ES-I3 (cell line): ENCODE measurements at regions not wholly inside any gene's neighbourhood (a gene's known extent, or its start where the extent isn't known, plus 50 kb on each side); places are given as distances from the start of the nearest gene placed in this dataset.

Experiments used
- H3K36me3 ChIP-seq: 2 replicates; pipeline ENCODE4 v1.6.1; 2013; ENCODE audit warnings: mild to moderate bottlenecking, low read length, control low read depth, moderate library complexity; ENCODE audit not compliant: insufficient read depth
- H3K4me1 ChIP-seq: 2 replicates; pipeline ENCODE4 v1.6.1; 2013; ENCODE audit warnings: mild to moderate bottlenecking, control low read depth, low read length; ENCODE audit not compliant: insufficient read depth
- H3K9ac ChIP-seq: 2 replicates; pipeline ENCODE4 v1.6.1; 2013; ENCODE audit warnings: low read depth, mild to moderate bottlenecking, low read length, moderate library complexity
- H3K9me3 ChIP-seq: 2 replicates; pipeline ENCODE4 v1.6.1; 2013; ENCODE audit warnings: mild to moderate bottlenecking, low read length, moderate library complexity; ENCODE audit not compliant: control insufficient read depth, insufficient read depth

DNA sequence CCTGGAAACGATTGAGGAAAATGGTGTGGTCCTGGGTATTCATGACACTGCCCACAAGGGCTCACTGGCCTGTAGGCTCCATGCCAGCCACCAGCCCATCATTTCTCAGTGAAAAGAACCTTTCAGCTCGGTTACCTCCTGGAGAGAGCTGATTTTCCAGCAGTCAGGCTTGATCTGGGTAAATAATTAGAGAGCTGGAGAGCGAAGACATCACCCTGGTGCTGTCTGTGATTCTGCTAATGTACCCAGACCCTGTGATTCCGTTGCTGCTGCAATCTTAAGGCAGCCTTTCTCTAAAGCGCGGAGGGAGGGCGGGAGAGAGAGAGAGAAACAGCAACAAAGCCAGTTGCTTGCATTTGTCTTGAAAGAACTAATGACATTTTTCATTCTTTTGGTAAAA lies 221.9 kb upstream of the TOPAZ1 start:
- H3K9me3 ChIP-seq, result no peaks in the 10 kb centered on the region
- no peaks in the 10 kb centered on the region for H3K36me3 ChIP-seq
- H3K9ac ChIP-seq, result no peak overlapping the region
- H3K4me1 ChIP-seq, result peaks cover 9% of the 10 kb centered on the region

DNA sequence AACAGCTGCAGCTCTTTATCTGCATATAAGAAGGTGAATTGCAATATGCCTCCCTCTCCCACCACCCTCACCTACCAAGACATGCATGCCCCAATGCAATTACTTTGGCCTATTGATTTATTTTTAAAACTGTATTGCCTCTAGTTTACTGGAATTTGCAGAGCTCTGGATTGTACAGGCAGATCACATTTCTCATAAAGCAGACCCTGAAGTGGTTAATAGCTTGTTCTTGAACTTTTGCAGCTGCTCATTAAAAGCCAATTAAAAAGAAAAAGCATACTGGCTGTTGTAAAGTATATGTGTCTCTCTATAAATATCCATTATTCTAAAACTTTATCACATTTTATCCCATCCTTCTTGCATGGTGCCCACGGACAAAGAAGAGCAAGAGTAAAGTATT lies 221.5 kb upstream of the TOPAZ1 start:
- Histone ChIP-seq H3K4me1 (peaks cover 9% of the 10 kb centered on the region), H3K9ac (no peak overlapping the region), H3K36me3 (no peaks in the 10 kb centered on the region), H3K9me3 (no peaks in the 10 kb centered on the region)

DNA sequence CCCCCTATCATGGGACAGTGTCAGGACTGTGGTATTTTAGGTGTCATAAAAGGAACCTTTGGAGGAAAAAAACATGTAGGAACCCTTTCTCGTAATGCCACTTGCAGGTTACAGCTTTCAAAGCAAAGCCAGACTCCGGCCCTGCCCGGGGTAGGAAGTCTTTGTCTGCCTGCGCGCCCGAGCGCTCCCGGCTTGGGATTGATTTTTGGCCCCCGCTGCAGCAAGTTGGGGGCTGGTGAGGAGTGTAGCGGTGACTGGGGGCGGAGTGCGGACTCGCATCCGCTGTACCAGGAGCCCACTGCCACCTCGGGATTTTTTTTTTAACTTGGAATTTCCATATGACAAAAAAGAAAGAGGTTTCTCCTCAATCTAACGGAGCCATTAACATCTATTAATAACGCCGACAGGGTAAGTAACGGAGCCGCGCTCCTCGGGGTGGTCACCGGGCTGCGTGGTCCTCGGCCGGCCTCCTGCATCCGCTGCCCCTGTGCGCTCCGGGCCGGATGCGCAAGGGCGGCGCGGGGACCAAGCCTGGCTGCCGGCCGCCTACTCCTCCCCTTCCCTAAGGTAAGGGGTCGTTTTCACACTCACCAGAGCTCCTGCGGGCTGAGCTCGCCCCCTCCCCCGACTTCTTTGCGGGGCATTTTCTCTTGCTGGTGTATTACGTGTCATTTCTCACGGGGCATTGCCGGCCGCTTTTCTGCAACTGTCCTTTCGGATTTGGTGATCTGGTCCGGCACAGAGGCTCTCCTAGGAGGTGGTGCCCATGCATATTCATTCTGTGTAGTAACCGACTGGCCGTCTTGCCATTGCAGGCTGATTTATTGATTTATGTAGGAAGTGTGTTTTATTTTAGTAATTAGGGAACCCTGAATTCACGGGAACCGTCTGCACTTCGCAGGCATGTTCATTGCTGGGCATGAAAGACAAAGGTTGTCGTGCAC lies 219.8 kb upstream of the TOPAZ1 start:
- Histone ChIP-seq H3K4me1 (peaks cover 9% of the 10 kb centered on the region), H3K9me3 (no peaks in the 10 kb centered on the region), H3K36me3 (no peaks in the 10 kb centered on the region), H3K9ac (peak overlapping the region; percentile 58; the same call in 1 of the 2 replicates)

DNA sequence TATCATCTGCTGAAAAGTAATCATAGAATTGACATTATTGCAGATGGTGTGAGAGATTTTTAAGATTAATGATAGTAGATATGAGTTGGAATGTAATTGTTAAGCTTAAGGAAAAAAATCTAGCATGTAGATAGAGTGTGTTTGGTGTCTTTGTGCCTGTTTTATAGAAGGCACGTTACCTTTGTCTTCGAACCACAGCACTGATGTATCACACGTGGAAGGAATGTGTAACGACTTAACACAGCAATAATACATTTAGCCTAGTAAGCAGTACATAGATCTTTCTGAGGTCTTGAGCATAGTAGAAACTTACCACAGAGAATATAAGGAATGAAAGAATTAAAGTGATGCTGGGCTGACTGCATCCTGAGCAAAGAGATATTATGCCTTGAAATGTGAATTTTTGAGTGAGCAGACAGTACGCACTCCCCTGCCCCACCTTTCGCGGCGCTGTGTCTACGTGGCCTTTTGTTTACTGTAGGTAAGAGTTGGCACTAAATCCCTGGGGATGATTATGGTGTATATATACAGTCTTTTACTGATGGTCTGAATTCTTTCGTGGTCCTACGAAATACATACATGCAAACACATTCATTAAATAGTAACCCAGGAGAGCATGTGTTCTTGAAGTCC lies 217.6 kb upstream of the TOPAZ1 start:
- Histone ChIP-seq H3K4me1 (peaks cover 9% of the 10 kb centered on the region), H3K36me3 (no peaks in the 10 kb centered on the region), H3K9ac (no peak overlapping the region), H3K9me3 (no peaks in the 10 kb centered on the region)

DNA sequence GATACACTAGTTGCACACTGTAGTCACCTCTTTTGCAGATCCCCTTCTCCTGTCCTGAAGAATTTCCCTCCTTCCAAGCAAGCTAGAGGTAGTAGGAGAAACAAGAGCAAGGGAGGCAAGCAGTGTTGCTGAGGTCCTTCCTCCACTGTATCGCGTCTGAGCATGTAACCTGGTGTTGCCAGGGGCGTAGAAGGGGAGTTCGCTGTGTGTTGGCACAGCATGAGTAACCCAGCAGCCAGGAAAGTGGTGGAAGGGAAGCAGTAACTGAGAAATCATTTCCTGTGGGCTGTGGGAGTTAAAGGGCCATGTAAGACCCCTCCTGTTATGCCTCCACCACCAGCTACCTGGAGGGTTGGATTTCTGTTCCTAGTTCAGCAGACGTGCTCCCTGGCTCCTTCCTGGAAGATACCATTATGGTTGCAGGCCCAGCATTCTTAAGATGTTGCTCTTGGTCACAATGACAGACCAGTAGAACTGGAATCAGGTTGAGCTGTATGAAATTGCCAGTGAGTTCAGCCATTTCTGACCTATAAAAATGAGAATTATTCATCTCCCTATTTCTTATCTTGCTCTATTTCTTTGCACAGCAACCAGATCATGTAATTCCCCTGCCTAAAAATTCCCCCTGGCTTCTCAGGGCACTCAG lies 215.3 kb upstream of the TOPAZ1 start:
- Histone ChIP-seq H3K36me3 (no peaks in the 10 kb centered on the region), H3K4me1 (peaks cover 7% of the 10 kb centered on the region), H3K9me3 (no peaks in the 10 kb centered on the region), H3K9ac (no peak overlapping the region)

DNA sequence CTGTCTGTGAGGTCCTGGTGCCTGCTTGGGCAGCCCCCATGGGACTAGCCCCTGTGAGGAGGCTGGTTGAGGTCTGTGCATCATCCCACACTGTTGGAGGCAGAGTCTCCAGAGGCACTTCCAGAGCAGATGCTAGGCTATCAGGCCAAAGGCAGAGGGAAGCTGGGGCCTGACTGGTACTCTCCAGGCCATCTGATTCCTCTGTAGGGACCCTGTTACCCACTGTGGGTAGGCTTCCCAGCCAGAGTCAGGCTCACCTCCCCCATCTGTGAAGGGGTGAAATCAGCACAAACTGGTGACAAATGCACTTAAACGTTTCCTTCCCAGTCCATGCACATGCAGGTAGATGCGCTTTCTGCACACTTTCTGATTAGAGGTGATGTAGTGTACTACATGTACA lies 212.6 kb upstream of the TOPAZ1 start:
- Histone ChIP-seq H3K36me3 (no peaks in the 10 kb centered on the region), H3K9me3 (no peaks in the 10 kb centered on the region), H3K4me1 (peaks cover 5% of the 10 kb centered on the region; the same call in 1 of the 2 replicates)

DNA sequence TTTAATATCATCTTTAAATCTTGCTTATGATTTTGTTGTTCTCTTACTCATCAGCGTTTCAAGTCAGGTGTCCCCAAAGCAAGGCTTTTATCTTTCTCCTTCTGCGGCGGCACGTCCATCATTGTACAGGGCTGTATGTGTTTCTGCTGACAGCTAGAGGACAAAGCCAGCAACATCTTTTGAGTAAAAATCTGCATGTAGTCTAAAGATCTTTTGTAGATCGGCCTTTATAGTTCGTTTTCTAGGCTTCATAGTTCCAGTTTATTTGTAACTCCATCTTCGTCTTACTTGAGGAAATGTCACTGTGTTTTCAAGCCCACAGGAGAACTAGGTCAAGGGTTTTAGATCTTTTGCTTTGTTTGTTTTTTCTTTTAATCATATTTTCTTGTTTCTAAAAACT lies 211.4 kb upstream of the TOPAZ1 start:
- H3K9me3 ChIP-seq, result no peaks in the 10 kb centered on the region
- no peaks in the 10 kb centered on the region for H3K36me3 ChIP-seq
- H3K9ac ChIP-seq, result no peak overlapping the region
- peaks cover 5% of the 10 kb centered on the region; the same call in 1 of the 2 replicates for H3K4me1 ChIP-seq

More for the DNA sequence above, 212.6 kb upstream of the TOPAZ1 start:
- H3K9ac ChIP-seq, result no peak overlapping the region

DNA sequence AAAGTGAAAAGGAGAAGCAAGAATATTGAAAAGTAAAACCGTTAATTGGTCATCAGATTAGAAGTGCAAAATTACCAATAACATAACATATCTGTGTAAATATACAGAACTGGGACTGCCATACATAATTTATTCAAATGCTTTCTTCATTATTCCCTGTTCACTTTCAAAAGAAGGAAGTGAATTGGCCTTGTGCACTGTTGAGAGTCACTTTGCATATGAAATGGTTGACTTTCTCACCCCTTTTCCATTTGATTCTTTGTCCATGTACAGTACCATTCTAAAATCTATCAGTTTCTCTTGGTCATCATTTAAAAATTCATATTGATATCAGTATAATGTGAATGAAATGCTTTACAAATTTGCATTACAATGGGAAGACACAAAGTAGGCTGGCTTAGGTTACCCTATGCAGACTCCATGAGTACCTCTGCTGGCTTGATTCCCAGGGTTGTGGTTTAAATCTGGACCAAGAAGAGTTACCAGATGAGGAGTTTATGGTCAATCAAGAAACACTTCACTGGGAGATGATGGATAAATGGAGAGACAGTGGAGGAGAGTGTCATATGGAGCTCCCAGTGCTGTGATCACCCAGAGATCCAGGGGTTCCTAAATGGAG lies 210.9 kb upstream of the TOPAZ1 start:
- H3K9ac ChIP-seq, result no peak overlapping the region

DNA sequence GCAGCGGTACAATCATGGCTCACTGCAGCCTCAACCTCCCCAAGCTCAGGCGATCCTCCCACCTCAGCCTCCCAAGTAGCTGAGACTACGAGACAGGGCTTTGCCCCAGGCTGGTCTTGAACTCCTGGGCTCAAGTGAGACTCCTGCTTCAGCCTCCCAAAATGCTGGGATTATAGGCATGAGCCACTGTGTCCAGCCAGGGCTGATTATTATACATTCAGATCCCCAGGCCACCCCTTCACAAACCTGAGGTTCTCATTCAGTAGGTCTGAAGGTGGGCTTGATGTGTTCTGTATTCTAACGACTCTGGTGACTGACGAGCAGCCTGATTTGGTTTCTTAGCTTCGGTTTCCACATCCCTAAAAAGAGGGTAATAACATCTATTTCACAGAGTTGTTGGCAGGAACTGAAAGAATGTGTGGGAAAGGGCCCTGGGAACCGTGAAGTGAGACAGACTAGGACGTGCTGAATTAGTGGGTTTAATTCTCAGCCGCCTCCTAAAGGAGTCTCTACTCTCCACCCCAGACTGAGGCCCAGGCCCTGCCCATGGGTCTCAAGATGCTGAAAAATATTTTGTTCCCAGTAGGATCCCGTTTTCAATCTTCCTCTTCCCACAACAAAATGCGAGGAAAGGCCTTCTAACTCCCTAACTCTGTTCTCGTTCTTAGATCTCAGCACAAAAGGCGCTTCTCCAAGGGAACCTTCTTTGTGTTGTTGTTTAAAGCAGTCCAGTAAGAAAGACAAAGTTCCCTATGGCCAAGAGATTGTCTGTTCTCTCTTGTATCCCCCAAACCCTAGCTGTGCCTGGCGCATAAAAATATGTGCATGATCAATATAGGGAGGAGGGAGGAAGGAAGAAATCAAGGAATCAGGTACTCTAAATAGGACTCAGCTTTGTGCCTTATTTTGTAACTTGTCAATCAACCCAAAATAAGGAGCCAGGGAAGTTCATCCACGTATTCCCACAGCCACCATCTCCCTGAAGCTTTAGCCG lies 210.0 kb upstream of the TOPAZ1 start:
- no peaks in the 10 kb centered on the region for H3K9me3 ChIP-seq
- H3K36me3 ChIP-seq, result no peaks in the 10 kb centered on the region
- H3K9ac ChIP-seq, result no peak overlapping the region
- H3K4me1 ChIP-seq, result peaks cover 5% of the 10 kb centered on the region; the same call in 1 of the 2 replicates

More for the DNA sequence above, 210.9 kb upstream of the TOPAZ1 start:
- peaks cover 5% of the 10 kb centered on the region; the same call in 1 of the 2 replicates for H3K4me1 ChIP-seq
- no peaks in the 10 kb centered on the region for H3K9me3 ChIP-seq
- H3K36me3 ChIP-seq, result no peaks in the 10 kb centered on the region

DNA sequence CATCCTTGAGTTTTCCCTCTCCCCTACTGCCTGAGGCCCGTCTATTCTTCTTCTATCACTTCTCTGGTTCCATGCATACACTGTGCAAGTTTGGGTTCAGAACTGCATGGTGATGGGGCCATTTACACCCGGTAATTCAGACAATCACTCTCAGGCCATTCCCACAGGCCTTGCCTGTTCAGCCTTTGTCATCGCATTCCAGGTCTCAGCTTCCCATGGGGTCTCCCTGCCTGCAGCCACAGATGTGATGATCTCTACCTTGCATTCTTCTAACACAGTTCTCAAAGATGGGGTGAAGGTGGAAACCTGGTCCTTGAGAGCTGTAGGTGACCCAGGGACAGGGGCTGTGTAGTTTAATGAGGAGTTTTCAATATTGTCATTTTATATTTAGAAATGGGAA lies 209.2 kb upstream of the TOPAZ1 start:
- H3K9me3 ChIP-seq, result no peaks in the 10 kb centered on the region
- H3K36me3 ChIP-seq, result no peaks in the 10 kb centered on the region
- H3K9ac ChIP-seq, result no peak overlapping the region
- peaks cover 5% of the 10 kb centered on the region; the same call in 1 of the 2 replicates for H3K4me1 ChIP-seq

DNA sequence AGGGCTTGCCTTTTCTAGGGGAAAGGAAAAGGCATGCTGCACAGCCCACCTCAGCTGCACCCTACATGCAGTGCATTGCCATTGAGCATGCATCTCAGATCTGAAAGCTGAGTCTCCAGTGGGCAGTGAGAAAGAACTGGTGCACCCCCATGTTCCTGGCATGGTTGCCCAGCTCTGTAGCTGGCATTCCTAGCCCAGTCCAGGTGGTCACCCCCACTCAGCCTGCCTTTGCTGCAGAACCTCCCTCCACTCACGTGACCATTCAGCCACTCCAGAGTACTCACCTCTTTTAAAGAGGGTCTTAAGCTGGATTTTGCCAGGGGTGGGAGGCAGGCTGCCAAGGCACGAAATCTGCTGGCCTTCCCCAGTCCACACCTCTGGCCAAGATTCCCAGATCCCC lies 208.6 kb upstream of the TOPAZ1 start:
- Histone ChIP-seq H3K36me3 (no peaks in the 10 kb centered on the region), H3K4me1 (peaks cover 5% of the 10 kb centered on the region; the same call in 1 of the 2 replicates), H3K9me3 (no peaks in the 10 kb centered on the region), H3K9ac (no peak overlapping the region)

DNA sequence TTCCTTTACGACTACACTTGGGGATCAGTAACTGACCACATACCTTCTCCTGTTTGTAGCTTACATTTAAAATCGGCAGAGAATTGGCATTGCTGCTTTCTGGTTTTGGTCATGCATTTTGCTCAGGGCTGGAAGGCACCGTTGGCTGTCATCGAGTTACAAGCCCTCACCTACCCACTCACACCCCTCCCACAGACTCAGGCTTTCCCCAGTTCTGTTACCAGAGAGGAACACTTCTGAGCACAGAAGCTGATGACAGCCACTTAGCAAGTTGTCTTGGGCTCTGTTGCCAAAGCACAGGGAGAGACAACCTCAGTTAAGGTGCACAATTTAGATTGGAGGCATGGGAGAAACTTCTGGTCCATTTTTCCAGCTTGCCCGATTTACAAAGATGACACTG lies 204.8 kb upstream of the TOPAZ1 start:
- H3K36me3 ChIP-seq, result no peaks in the 10 kb centered on the region
- peaks cover 5% of the 10 kb centered on the region for H3K9me3 ChIP-seq
- H3K4me1 ChIP-seq, result no peaks in the 10 kb centered on the region
- no peak overlapping the region for H3K9ac ChIP-seq

DNA sequence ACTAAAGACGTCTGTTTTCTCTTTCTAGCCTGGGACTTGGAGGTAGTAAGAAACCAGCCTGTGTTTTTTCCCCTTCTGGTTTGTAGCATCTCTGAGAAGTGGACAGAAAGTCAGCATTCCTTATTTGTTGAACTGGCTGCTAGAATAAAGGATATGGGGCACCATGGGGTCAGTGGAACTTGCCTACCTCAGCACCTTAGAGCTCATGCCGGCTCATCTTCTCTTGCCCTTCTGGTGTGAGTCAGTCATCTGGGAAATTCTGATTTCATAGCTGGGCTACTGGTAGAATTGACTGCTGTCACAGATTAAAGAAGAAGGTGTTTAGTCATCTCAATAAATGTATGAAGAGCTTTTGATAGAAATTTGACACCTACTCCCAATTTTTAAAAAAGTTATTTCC lies 202.7 kb upstream of the TOPAZ1 start:
- Histone ChIP-seq H3K9me3 (peaks cover 5% of the 10 kb centered on the region), H3K36me3 (no peaks in the 10 kb centered on the region), H3K9ac (no peak overlapping the region), H3K4me1 (no peaks in the 10 kb centered on the region)
